ENCODE measurements at regions not wholly inside any gene's neighbourhood (a gene's known extent, or its start where the extent isn't known, plus 50 kb on each side); places are given as distances from the start of the nearest gene placed in this dataset.

DNA sequence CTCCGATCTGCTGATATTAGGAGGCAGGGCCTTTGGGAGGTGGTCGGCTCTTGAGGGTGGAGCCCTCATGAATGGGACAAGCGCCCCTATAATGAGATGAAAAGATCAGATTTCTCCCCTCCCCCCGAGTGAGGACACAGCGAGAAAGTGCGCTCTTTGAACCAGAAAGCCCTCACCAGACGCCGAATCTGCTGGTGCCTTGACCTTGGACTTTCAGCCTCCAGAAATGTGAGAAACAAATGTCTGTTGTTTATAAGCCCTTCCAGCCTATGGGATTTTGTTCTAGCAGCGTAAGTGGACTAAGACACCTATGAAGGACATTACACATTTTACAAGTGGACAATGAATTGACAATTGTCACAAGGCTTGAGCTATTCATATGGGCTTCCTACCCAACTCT, 80.2 kb downstream of the RIPK4 start:
- TF ChIP-seq EZH2 (IDR thresholded peaks at IDR 0.05), result no peak
- TF ChIP-seq, protein P1, sequence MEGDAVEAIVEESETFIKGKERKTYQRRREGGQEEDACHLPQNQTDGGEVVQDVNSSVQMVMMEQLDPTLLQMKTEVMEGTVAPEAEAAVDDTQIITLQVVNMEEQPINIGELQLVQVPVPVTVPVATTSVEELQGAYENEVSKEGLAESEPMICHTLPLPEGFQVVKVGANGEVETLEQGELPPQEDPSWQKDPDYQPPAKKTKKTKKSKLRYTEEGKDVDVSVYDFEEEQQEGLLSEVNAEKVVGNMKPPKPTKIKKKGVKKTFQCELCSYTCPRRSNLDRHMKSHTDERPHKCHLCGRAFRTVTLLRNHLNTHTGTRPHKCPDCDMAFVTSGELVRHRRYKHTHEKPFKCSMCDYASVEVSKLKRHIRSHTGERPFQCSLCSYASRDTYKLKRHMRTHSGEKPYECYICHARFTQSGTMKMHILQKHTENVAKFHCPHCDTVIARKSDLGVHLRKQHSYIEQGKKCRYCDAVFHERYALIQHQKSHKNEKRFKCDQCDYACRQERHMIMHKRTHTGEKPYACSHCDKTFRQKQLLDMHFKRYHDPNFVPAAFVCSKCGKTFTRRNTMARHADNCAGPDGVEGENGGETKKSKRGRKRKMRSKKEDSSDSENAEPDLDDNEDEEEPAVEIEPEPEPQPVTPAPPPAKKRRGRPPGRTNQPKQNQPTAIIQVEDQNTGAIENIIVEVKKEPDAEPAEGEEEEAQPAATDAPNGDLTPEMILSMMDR (IDR thresholded peaks at IDR 0.05), result no peak

All from neural progenitor cell (in vitro differentiated cells).